Mesenchymal stem cell (in vitro differentiated cells and primary cell): ENCODE measurements at regions not wholly inside any gene's neighbourhood (a gene's known extent, or its start where the extent isn't known, plus 50 kb on each side); places are given as distances from the start of the nearest gene placed in this dataset.

ENCODE experiments used
- DNase-seq: peaks from one replicate; pipeline ENCODE4 v3.0.0-alpha.2; 2013
- H2AFZ ChIP-seq: one replicate; pipeline ENCODE4 v1.6.1; 2013; ENCODE audit warnings: low read depth, mild to moderate bottlenecking, control low read depth, inconsistent platforms, low read length, moderate library complexity
- H2AK5ac ChIP-seq: 2 replicates; pipeline ENCODE4 v1.6.1; 2013; ENCODE audit warnings: low read length, moderate library complexity, mild to moderate bottlenecking, inconsistent platforms; ENCODE audit not compliant: severe bottlenecking
- H2BK120ac ChIP-seq: one replicate; pipeline ENCODE4 v1.6.1; 2013; ENCODE audit warnings: low read depth, mild to moderate bottlenecking, inconsistent platforms, low read length, moderate library complexity
- H2BK12ac ChIP-seq, 2 experiments: one replicate each; pipeline ENCODE4 v1.6.1; 2013; ENCODE audit warnings: inconsistent platforms in 2 of 2, low read length in 2 of 2, mild to moderate bottlenecking in 2 of 2, moderate library complexity in 2 of 2, control low read depth in 1 of 2
- H2BK15ac ChIP-seq: one replicate; pipeline ENCODE4 v1.6.1; 2013; ENCODE audit warnings: mild to moderate bottlenecking, low read depth, inconsistent platforms; ENCODE audit not compliant: poor library complexity, severe bottlenecking
- H2BK5ac ChIP-seq: 2 replicates; pipeline ENCODE4 v1.6.1; 2013; ENCODE audit warnings: low read depth, mild to moderate bottlenecking, low read length, control low read depth, inconsistent platforms; ENCODE audit not compliant: poor library complexity, severe bottlenecking
- H3K14ac ChIP-seq, 2 experiments: one replicate each; pipeline ENCODE4 v1.6.1; 2013; ENCODE audit warnings: inconsistent platforms in 2 of 2, low read length in 2 of 2, control low read depth in 1 of 2, mild to moderate bottlenecking in 1 of 2, moderate library complexity in 1 of 2
- H3K18ac ChIP-seq, 2 experiments: one replicate each; pipeline ENCODE4 v1.6.1; 2013; ENCODE audit warnings: inconsistent platforms in 2 of 2, low read length in 2 of 2, control low read depth in 1 of 2, low read depth in 1 of 2, mild to moderate bottlenecking in 1 of 2
- H3K23ac ChIP-seq, 2 experiments: one replicate each; pipeline ENCODE4 v1.6.1; 2013; ENCODE audit warnings: inconsistent platforms in 2 of 2, low read length in 2 of 2, mild to moderate bottlenecking in 2 of 2, moderate library complexity in 2 of 2, control low read depth in 1 of 2
- H3K27ac ChIP-seq: 2 replicates; pipeline ENCODE4 v1.5.1; 2013; ENCODE audit warnings: mild to moderate bottlenecking, moderate library complexity, low read length, control low read depth, inconsistent platforms; ENCODE audit not compliant: poor library complexity, severe bottlenecking
- H3K27me3 ChIP-seq, 2 experiments: 2 replicates each; pipeline versions ENCODE4 v1.6.1 to v1.7.0; 2013; ENCODE audit warnings: low read length in 2 of 2, mild to moderate bottlenecking in 2 of 2, moderate library complexity in 2 of 2, control low read depth in 1 of 2, inconsistent platforms in 1 of 2; ENCODE audit not compliant: control insufficient read depth in 1 of 2, insufficient read depth in 1 of 2
- H3K36me3 ChIP-seq, 2 experiments: 2 replicates each; pipeline versions ENCODE4 v1.6.1 to v1.7.0; 2013; ENCODE audit warnings: low read length in 2 of 2, control low read depth in 1 of 2, inconsistent platforms in 1 of 2, low read depth in 1 of 2, mild to moderate bottlenecking in 1 of 2; ENCODE audit not compliant: insufficient read depth in 2 of 2, control insufficient read depth in 1 of 2
- H3K4ac ChIP-seq, 2 experiments: one replicate each; pipeline ENCODE4 v1.6.1; 2013; ENCODE audit warnings: inconsistent platforms in 2 of 2, low read length in 2 of 2, mild to moderate bottlenecking in 2 of 2, moderate library complexity in 2 of 2, control low read depth in 1 of 2, low read depth in 1 of 2
- H3K4me1 ChIP-seq: 2 replicates; pipeline ENCODE4 v1.6.1; 2013; ENCODE audit warnings: low read depth, low read length, control low read depth; ENCODE audit not compliant: control insufficient read depth, insufficient read depth
- H3K4me2 ChIP-seq: 2 replicates; pipeline ENCODE4 v1.6.1; 2013; ENCODE audit warnings: low read length, mild to moderate bottlenecking, inconsistent platforms; ENCODE audit not compliant: poor library complexity, severe bottlenecking
- H3K4me3 ChIP-seq, 2 experiments: 2 replicates each; pipeline versions ENCODE4 v1.5.1 to v1.7.0; 2013; ENCODE audit warnings: low read length in 2 of 2, mild to moderate bottlenecking in 2 of 2, control low read depth in 1 of 2, low read depth in 1 of 2; ENCODE audit not compliant: insufficient read depth in 1 of 2
- H3K79me1 ChIP-seq: replicated peaks from 2 replicates; pipeline ENCODE4 v1.6.1; 2013; ENCODE audit warnings: mild to moderate bottlenecking, control low read depth, low read length, inconsistent platforms; ENCODE audit not compliant: poor library complexity, severe bottlenecking
- H3K9ac ChIP-seq: 2 replicates; pipeline ENCODE4 v1.7.0; 2013; ENCODE audit warnings: mild to moderate bottlenecking, low read length, moderate library complexity
- H3K9me3 ChIP-seq: 2 replicates; pipeline ENCODE4 v1.7.0; 2013; ENCODE audit warnings: mild to moderate bottlenecking, low read length; ENCODE audit not compliant: control insufficient read depth
- H4K8ac ChIP-seq: one replicate; pipeline ENCODE4 v1.6.1; 2013; ENCODE audit warnings: inconsistent platforms, mild to moderate bottlenecking, low read length, moderate library complexity
- H4K91ac ChIP-seq: one replicate; pipeline ENCODE4 v1.6.1; 2013; ENCODE audit warnings: mild to moderate bottlenecking, low read length, inconsistent platforms
- WGBS: methylation state at CpG from one replicate; pipeline ENCODE4 v1.1.7; 2013; ENCODE audit warnings: mixed read lengths; 5-methylcytosine and 5-hydroxymethylcytosine counted together

GRCh38 chr5:39506211-39506610, 81.4 kb upstream of the DAB2 start:
- H4K91ac ChIP-seq: no peak overlapping the region
- H3K14ac ChIP-seq: no peak overlapping the region
- no peaks in the 10 kb centered on the region for H3K36me3 ChIP-seq
- H3K79me1 ChIP-seq: no peaks in the 10 kb centered on the region
- H4K8ac ChIP-seq: no peak overlapping the region
- H3K4ac ChIP-seq: no peak overlapping the region
- no peaks in the 10 kb centered on the region for H3K9me3 ChIP-seq
- H3K18ac ChIP-seq: no peak overlapping the region
- H2AFZ ChIP-seq: no peak overlapping the region
- no peak overlapping the region for H2AK5ac ChIP-seq
- H2BK15ac ChIP-seq: no peak overlapping the region
- DNase-seq: no peak
- H3K27me3 ChIP-seq: no peaks in the 10 kb centered on the region
- H3K4me2 ChIP-seq: no peak overlapping the region
- H2BK120ac ChIP-seq: no peak overlapping the region
- 88% methylated on average over 4 of the region's 5 CpGs for WGBS
- no peak overlapping the region for H2BK12ac ChIP-seq
- no peak overlapping the region for H3K9ac ChIP-seq
- no peak overlapping the region for H3K27ac ChIP-seq
- no peak overlapping the region for H3K23ac ChIP-seq
- H3K4me1 ChIP-seq: peaks cover 4% of the 10 kb centered on the region
- no peak overlapping the region for H2BK5ac ChIP-seq
- no peak overlapping the region for H3K4me3 ChIP-seq

- Histone ChIP-seq H3K4me1 (peaks cover 4% of the 10 kb centered on the region), H3K27me3 (no peaks in the 10 kb centered on the region), H4K91ac (no peak overlapping the region), H2BK120ac (no peak overlapping the region), H3K27ac (no peak overlapping the region), H3K4me2 (no peak overlapping the region), H3K9me3 (no peaks in the 10 kb centered on the region), H3K18ac (no peak overlapping the region), H3K14ac (no peak overlapping the region), H4K8ac (no peak overlapping the region), H3K4ac (no peak overlapping the region), H2BK12ac (no peak overlapping the region), H3K23ac (no peak overlapping the region), H3K4me3 (no peak overlapping the region), H2AK5ac (no peak overlapping the region), H2BK5ac (no peak overlapping the region), H3K79me1 (no peaks in the 10 kb centered on the region), H2BK15ac (no peak overlapping the region), H3K36me3 (no peaks in the 10 kb centered on the region), H2AFZ (no peak overlapping the region), H3K9ac (no peak overlapping the region)
- no peak for DNase-seq
- 81% methylated on average over 4 of the region's 5 CpGs for WGBS
Measured at GRCh38 chr5:39505791-39506190, 81.0 kb upstream of the DAB2 start.

GRCh38 chr5:39505363-39505762, 80.6 kb upstream of the DAB2 start:
- Histone ChIP-seq H3K27ac (no peak overlapping the region), H2BK120ac (no peak overlapping the region), H2BK5ac (no peak overlapping the region), H4K91ac (no peak overlapping the region), H2AFZ (no peak overlapping the region), H3K79me1 (no peaks in the 10 kb centered on the region), H3K9ac (no peak overlapping the region), H2BK15ac (no peak overlapping the region), H3K18ac (no peak overlapping the region), H3K4me3 (no peak overlapping the region), H3K4me1 (peaks cover 4% of the 10 kb centered on the region), H3K4me2 (no peak overlapping the region), H3K4ac (no peak overlapping the region), H3K23ac (no peak overlapping the region), H2BK12ac (no peak overlapping the region), H3K14ac (no peak overlapping the region), H3K9me3 (no peaks in the 10 kb centered on the region), H3K27me3 (no peaks in the 10 kb centered on the region), H4K8ac (no peak overlapping the region), H3K36me3 (no peaks in the 10 kb centered on the region), H2AK5ac (no peak overlapping the region)
- DNase-seq: no peak

- no peak overlapping the region for H3K23ac ChIP-seq
- no peak overlapping the region for H3K14ac ChIP-seq
- no peak overlapping the region for H2AFZ ChIP-seq
- no peak overlapping the region for H3K27ac ChIP-seq
- H4K91ac ChIP-seq: no peak overlapping the region
- H2BK120ac ChIP-seq: no peak overlapping the region
- peak overlapping the region in 1 of 2 experiments; percentile 44 for H3K4me3 ChIP-seq
- H3K27me3 ChIP-seq: no peaks in the 10 kb centered on the region
- H2BK15ac ChIP-seq: no peak overlapping the region
- H4K8ac ChIP-seq: no peak overlapping the region
- no peaks in the 10 kb centered on the region for H3K9me3 ChIP-seq
- no peaks in the 10 kb centered on the region for H3K79me1 ChIP-seq
- no peak overlapping the region for H3K18ac ChIP-seq
- H3K9ac ChIP-seq: peak overlapping the region; percentile 81
- no peak overlapping the region for H2BK5ac ChIP-seq
- H2BK12ac ChIP-seq: no peak overlapping the region
- H3K4ac ChIP-seq: no peak overlapping the region
- no peak overlapping the region for H2AK5ac ChIP-seq
- H3K4me2 ChIP-seq: no peak overlapping the region
- H3K4me1 ChIP-seq: peaks cover 11% of the 10 kb centered on the region
- no peaks in the 10 kb centered on the region for H3K36me3 ChIP-seq
- DNase-seq: peak; percentile 71
- WGBS: 48% methylated on average over 1 of the region's 1 CpG
Measured at GRCh38 chr5:39503155-39503554, 78.4 kb upstream of the DAB2 start.
